ENCODE measurements at regions not wholly inside any gene's neighbourhood (a gene's known extent, or its start where the extent isn't known, plus 50 kb on each side); places are given as distances from the start of the nearest gene placed in this dataset.

DNA sequence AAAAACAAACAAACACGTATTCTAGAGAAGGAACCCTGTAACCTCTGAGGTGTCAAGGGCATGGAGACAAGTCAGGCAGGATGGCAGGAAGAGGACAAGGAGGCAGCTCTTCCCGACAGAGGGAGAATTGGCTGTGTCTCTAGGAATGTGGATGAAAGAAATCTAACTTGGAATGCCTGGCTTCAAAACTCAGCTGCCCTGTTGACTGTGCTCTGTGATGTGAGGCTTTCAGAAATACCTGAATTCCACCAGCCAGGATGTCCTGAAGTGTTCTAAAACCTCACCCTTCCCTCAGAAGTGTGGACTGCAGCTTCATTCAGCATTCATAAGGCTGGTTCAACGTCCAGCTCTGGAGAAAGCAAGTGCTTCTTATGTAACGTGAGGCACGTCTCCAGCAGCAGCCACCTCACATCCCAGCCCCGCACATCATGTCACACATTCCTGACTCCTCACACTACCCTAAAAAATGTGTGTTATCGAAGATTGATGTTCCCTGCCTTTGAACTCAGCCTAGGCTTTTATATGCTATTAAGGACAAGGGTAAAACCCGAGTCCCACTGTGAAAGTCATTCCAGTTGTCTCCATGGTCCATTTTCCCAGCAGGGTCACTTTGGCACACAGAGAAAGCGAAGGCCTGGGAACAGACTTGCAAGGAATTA, 398.9 kb downstream of the ETS1 start (continued):
- no peak for TF ChIP-seq EZH2 (IDR thresholded peaks at IDR 0.05; ENCODE audit: borderline replicate concordance, control insufficient read depth, low read depth, low read length)
- TF ChIP-seq SMAD1 (IDR thresholded peaks at IDR 0.05; ENCODE audit: low read depth, partially characterized antibody) = no peak
- TF ChIP-seq NFYB (IDR thresholded peaks at IDR 0.05; ENCODE audit: insufficient read depth, low read depth, low read length) = no peak
- TF ChIP-seq SP1 (IDR thresholded peaks at IDR 0.05; ENCODE audit: low read depth, low read length) = no peak
- TF ChIP-seq BACH1 (IDR thresholded peaks at IDR 0.05; ENCODE audit: borderline replicate concordance) = no peak
- no peak for TF ChIP-seq SKIL (IDR thresholded peaks at IDR 0.05; ENCODE audit: low read depth, poor library complexity, severe bottlenecking)
- no peak for TF ChIP-seq MTA3 (IDR thresholded peaks at IDR 0.05; ENCODE audit: borderline replicate concordance, low read length)
- no peak for TF ChIP-seq IRF4 (IDR thresholded peaks at IDR 0.05; ENCODE audit: low read depth, low read length)

DNA sequence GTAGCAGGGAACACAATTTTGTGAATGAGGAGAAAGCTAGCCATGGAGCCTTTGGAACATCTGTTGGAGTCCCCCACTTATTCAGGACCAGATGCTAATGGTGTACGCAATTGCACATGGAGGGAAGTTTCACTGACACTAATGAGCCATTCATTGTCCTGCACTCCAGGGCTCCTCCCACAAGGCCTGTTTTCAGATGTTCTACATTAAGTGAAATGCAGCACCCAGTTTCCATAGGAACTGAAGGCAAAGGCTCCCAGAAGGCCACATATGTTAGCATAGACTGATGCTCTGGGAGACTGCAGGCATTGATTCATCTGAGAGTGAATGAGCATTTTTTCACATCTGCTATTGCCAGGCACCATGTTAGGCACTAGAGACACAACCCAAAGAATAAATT, 399.5 kb downstream of the ETS1 start:
- Histone ChIP-seq H3K27me3 (replicated peaks in 1 of 2; ENCODE audit: control insufficient read depth in 2 of 2, insufficient read depth in 2 of 2, low read length in 1 of 2) (no peaks in the 10 kb centered on the region), H2AFZ (ENCODE audit: control insufficient read depth, low read depth, low read length) (no peak overlapping the region), H3K9ac (ENCODE audit: control insufficient read depth, insufficient read depth, low read length) (no peak overlapping the region), H3K79me2 (ENCODE audit: control insufficient read depth, insufficient read depth, low read length) (no peaks in the 10 kb centered on the region), H3K4me1 (ENCODE audit: control insufficient read depth, insufficient read depth, low read length) (no peaks in the 10 kb centered on the region), H3K4me2 (ENCODE audit: control insufficient read depth, insufficient read depth) (no peak overlapping the region), H3K27ac (ENCODE audit: control insufficient read depth, insufficient read depth) (no peak overlapping the region), H3K36me3 (ENCODE audit: control insufficient read depth in 2 of 2, insufficient read depth in 2 of 2, low read length in 1 of 2) (no peaks in the 10 kb centered on the region), H3K4me3 (no peak overlapping the region), H3K9me3 (replicated peaks; ENCODE audit: control insufficient read depth, insufficient read depth, low read length) (no peaks in the 10 kb centered on the region; the same call in 2 of the 3 replicates), H4K20me1 (ENCODE audit: control insufficient read depth, insufficient read depth) (no peaks in the 10 kb centered on the region)
- no peak for FAIRE-seq
- in situ Hi-C loops (cut with MboI) (no loop called here), intact Hi-C loops (cut with micrococcal nuclease; ENCODE audit: unreplicated experiment) (no loop called here)
- SMC1A ChIA-PET (ENCODE audit: uncharacterized antibody, unreplicated experiment) = no interaction called here
- BruUV-seq (replicated peaks) = no TSS peak
- WGBS (ENCODE audit: insufficient coverage, insufficient replicate concordance, low lambda C conversion rate, missing lambda C conversion rate) = 47% methylated on average over 1 of the region's 1 CpG
- RAD21 ChIA-PET (ENCODE audit: unreplicated experiment) = no interaction called here
- POLR2A ChIA-PET = no interaction called here
- CTCF ChIA-PET = interaction anchor here (1.1 kb wide), 1 partner anchor 30 kb away, joined by 4 read pairs; no protein-coding TSS in a partner anchor
- ATAC-seq = no peak
- no peak for DNase-seq (ENCODE audit: low read depth, low spot score)
- TF ChIP-seq RELA (IDR thresholded peaks at IDR 0.05; ENCODE audit: borderline replicate concordance, partially characterized antibody) (no peak), SRF (IDR thresholded peaks at IDR 0.05; ENCODE audit: low read depth in 2 of 2, low read length in 2 of 2) (no peak), HDGF (IDR thresholded peaks at IDR 0.05) (no peak), POLR2A (IDR thresholded peaks at IDR 0.05; ENCODE audit: low read depth, low read length) (no peak), YY1 (IDR thresholded peaks at IDR 0.05; ENCODE audit: low read depth, low read length) (no peak), SIN3A (IDR thresholded peaks at IDR 0.05; ENCODE audit: low read depth, low read length) (no peak), RBBP5 (conservative IDR thresholded peaks at IDR 0.05) (no peak), SP1 (IDR thresholded peaks at IDR 0.05; ENCODE audit: low read depth, low read length) (no peak), ZSCAN29 (IDR thresholded peaks at IDR 0.05) (no peak), IRF3 (IDR thresholded peaks at IDR 0.05) (no peak)
- TF ChIP-seq, protein P1, sequence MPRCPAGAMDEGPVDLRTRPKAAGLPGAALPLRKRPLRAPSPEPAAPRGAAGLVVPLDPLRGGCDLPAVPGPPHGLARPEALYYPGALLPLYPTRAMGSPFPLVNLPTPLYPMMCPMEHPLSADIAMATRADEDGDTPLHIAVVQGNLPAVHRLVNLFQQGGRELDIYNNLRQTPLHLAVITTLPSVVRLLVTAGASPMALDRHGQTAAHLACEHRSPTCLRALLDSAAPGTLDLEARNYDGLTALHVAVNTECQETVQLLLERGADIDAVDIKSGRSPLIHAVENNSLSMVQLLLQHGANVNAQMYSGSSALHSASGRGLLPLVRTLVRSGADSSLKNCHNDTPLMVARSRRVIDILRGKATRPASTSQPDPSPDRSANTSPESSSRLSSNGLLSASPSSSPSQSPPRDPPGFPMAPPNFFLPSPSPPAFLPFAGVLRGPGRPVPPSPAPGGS (IDR thresholded peaks at IDR 0.05; ENCODE audit: borderline replicate concordance, insufficient read depth, low read depth, low read length, poor library complexity, severe bottlenecking) = no peak
- TF ChIP-seq, protein P2, sequence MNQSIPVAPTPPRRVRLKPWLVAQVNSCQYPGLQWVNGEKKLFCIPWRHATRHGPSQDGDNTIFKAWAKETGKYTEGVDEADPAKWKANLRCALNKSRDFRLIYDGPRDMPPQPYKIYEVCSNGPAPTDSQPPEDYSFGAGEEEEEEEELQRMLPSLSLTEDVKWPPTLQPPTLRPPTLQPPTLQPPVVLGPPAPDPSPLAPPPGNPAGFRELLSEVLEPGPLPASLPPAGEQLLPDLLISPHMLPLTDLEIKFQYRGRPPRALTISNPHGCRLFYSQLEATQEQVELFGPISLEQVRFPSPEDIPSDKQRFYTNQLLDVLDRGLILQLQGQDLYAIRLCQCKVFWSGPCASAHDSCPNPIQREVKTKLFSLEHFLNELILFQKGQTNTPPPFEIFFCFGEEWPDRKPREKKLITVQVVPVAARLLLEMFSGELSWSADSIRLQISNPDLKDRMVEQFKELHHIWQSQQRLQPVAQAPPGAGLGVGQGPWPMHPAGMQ (IDR thresholded peaks at IDR 0.05; ENCODE audit: borderline replicate concordance) = no peak

Measured in GM12878 (cell line).